ENCODE measurements at regions not wholly inside any gene's neighbourhood (a gene's known extent, or its start where the extent isn't known, plus 50 kb on each side); places are given as distances from the start of the nearest gene placed in this dataset.

DNA sequence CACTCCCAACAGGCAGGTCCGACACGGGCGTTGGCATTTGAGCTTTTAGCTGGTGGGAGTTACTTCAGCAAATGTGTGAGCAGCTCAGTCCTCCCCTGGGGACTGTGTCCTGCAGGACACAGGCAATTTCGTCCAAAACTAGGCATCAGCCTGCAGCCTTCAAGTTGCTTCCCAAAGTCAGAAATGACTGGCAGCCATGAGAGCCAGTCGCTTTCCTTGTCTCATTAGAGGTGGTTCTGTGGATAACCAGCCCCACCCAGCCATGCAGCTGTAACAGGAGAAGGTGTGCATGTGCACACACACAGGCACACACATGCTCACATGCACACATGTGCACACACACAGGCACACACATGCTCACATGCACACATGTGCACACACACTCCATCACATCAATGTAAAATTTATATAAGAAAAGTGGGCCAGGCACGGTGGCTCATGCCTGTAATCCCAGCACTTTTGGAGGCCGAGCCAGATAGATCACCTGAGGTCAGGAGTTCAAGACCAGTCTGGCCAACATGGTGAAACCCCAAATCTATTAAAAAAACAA lies 138.8 kb upstream of the TCERG1L start:
- TF ChIP-seq EZH2phosphoT487 (IDR thresholded peaks at IDR 0.05; ENCODE audit: borderline replicate concordance, low read length) (no peak), EZH2 (IDR thresholded peaks at IDR 0.05; ENCODE audit: low read length, unreplicated experiment) (no peak)
- TF ChIP-seq, protein P1, sequence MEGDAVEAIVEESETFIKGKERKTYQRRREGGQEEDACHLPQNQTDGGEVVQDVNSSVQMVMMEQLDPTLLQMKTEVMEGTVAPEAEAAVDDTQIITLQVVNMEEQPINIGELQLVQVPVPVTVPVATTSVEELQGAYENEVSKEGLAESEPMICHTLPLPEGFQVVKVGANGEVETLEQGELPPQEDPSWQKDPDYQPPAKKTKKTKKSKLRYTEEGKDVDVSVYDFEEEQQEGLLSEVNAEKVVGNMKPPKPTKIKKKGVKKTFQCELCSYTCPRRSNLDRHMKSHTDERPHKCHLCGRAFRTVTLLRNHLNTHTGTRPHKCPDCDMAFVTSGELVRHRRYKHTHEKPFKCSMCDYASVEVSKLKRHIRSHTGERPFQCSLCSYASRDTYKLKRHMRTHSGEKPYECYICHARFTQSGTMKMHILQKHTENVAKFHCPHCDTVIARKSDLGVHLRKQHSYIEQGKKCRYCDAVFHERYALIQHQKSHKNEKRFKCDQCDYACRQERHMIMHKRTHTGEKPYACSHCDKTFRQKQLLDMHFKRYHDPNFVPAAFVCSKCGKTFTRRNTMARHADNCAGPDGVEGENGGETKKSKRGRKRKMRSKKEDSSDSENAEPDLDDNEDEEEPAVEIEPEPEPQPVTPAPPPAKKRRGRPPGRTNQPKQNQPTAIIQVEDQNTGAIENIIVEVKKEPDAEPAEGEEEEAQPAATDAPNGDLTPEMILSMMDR (conservative IDR thresholded peaks at IDR 0.05; ENCODE audit: low read depth, low read length): no peak
- H3K9ac ChIP-seq (ENCODE audit: low read length): no peak overlapping the region
- no peak overlapping the region for H3K27ac ChIP-seq (ENCODE audit: low read length)
- intact Hi-C loops (cut with micrococcal nuclease): no loop called here
- no peaks in the 10 kb centered on the region for H3K9me3 ChIP-seq (ENCODE audit: low read length)
- H3K79me2 ChIP-seq (ENCODE audit: low read length): no peaks in the 10 kb centered on the region
- no peaks in the 10 kb centered on the region for H4K20me1 ChIP-seq (ENCODE audit: low read length)
- no peaks in the 10 kb centered on the region for H3K4me1 ChIP-seq (ENCODE audit: insufficient read depth, low read length)
- no peaks in the 10 kb centered on the region for H3F3A ChIP-seq (ENCODE audit: low read length, unreplicated experiment)
- no peak overlapping the region for H2AFZ ChIP-seq (ENCODE audit: low read length)
- POLR2A ChIA-PET (ENCODE audit: unreplicated experiment): no interaction called here
- no TSS peak for BruUV-seq (replicated peaks)
- DNase-seq (no peak), ATAC-seq (no peak)
- no peak overlapping the region for H3K4me3 ChIP-seq (ENCODE audit: low read length)
- H3K9me2 ChIP-seq (replicated peaks; ENCODE audit: low read length): no peaks in the 10 kb centered on the region
- peaks cover 3% of the 10 kb centered on the region; the same call in 1 of the 2 replicates for H3K27me3 ChIP-seq (ENCODE audit: low read length)
- CTCF ChIA-PET: no interaction called here
- H3K4me2 ChIP-seq (ENCODE audit: low read length): no peak overlapping the region
- no peaks in the 10 kb centered on the region for H3K36me3 ChIP-seq (ENCODE audit: low read depth, low read length)

DNA sequence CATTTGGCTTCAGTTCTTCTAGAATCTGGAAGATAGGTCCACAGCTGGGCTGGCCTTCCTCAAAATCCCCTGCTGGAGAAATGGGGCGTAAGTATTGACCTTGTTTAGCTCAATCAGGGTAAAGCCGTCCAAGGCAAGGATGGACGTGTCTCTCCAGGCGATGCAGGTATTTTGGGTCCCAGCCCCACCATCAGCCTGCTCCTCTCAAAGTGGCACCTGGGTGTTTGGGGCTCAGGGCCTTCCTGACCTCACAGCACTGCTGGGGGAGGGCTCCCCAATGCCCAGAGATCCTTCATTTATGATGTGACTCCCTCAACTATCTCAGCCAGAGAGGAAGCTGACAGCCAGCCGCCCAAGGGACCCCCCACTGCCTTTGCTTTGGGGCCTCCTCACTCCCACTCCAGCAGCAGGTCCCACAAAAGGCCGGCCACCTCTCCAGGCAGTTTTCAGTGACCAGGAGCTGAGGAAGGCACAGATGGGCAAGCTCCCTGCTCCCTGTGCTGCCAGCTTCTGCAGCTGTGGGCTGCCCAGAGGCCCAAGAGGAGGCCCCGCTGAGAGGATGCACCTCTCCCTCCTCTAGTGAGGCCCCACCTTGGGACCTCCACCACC lies 140.0 kb upstream of the TCERG1L start:
- Histone ChIP-seq H3F3A (ENCODE audit: low read length, unreplicated experiment) (no peaks in the 10 kb centered on the region), H3K9me3 (ENCODE audit: low read length) (no peaks in the 10 kb centered on the region), H3K4me3 (ENCODE audit: low read length) (no peak overlapping the region), H3K36me3 (ENCODE audit: low read depth, low read length) (no peaks in the 10 kb centered on the region), H3K4me1 (ENCODE audit: insufficient read depth, low read length) (no peaks in the 10 kb centered on the region), H3K4me2 (ENCODE audit: low read length) (no peak overlapping the region), H4K20me1 (ENCODE audit: low read length) (no peaks in the 10 kb centered on the region), H2AFZ (ENCODE audit: low read length) (no peak overlapping the region), H3K79me2 (ENCODE audit: low read length) (no peaks in the 10 kb centered on the region), H3K27me3 (ENCODE audit: low read length) (peaks cover 10% of the 10 kb centered on the region), H3K9me2 (replicated peaks; ENCODE audit: low read length) (no peaks in the 10 kb centered on the region), H3K9ac (ENCODE audit: low read length) (no peak overlapping the region), H3K27ac (ENCODE audit: low read length) (no peak overlapping the region)
- BruUV-seq (replicated peaks): no TSS peak
- peak; percentile 1 for DNase-seq
- ChIA-PET POLR2A (ENCODE audit: unreplicated experiment) (no interaction called here), CTCF (no interaction called here)
- TF ChIP-seq EZH2 (IDR thresholded peaks at IDR 0.05; ENCODE audit: low read length, unreplicated experiment) (no peak), EZH2phosphoT487 (IDR thresholded peaks at IDR 0.05; ENCODE audit: borderline replicate concordance, low read length) (no peak)
- TF ChIP-seq, protein P1 (conservative IDR thresholded peaks at IDR 0.05; ENCODE audit: low read depth, low read length): no peak
- no peak for ATAC-seq
- intact Hi-C loops (cut with micrococcal nuclease): no loop called here

DNA sequence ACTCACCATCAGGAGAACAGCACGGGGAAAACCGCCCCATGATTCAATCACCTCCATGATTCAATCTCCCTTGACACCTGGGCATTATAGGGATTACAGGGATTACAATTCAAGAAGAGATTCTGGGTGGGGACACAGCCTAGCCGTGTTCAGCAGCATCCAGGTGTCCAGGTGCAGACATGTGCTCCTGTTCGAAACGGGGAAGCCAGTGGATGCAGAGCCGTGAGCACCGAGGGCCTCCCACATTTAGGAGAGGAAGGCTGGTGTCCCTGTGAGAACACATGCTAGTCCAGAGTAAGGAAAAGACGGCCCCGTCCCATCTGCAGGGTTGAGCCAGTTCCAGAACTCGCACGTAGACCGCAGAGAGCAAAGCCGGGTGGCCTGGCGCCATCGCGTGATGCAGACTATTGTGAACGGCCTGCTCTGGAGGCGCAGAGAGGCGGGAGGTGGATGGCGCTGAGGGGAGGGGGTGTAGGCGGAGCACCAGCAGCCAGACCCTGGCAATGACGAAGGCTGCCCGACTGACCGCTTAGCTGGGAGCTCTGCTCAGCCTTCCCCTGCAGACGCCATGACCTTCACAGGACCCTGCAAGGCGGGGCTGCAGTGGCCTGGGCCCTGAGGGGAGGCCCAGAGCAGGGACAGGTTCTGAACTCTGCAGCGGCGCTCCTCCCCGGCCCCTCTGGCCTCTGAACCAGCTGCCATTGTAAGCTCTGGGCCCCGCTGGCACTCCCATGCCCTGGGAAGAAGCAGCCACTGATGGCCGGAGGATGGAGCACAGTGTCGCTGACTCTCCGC lies 141.6 kb upstream of the TCERG1L start:
- Histone ChIP-seq H3K27me3 (ENCODE audit: low read length) (peaks cover 23% of the 10 kb centered on the region), H3K4me3 (ENCODE audit: low read length) (no peak overlapping the region), H4K20me1 (ENCODE audit: low read length) (no peaks in the 10 kb centered on the region), H3K27ac (ENCODE audit: low read length) (no peak overlapping the region), H3K9me3 (ENCODE audit: low read length) (no peaks in the 10 kb centered on the region), H3K9me2 (replicated peaks; ENCODE audit: low read length) (no peaks in the 10 kb centered on the region), H2AFZ (ENCODE audit: low read length) (no peak overlapping the region), H3K36me3 (ENCODE audit: low read depth, low read length) (no peaks in the 10 kb centered on the region), H3F3A (ENCODE audit: low read length, unreplicated experiment) (no peaks in the 10 kb centered on the region), H3K9ac (ENCODE audit: low read length) (no peak overlapping the region), H3K79me2 (ENCODE audit: low read length) (no peaks in the 10 kb centered on the region), H3K4me1 (ENCODE audit: insufficient read depth, low read length) (no peaks in the 10 kb centered on the region), H3K4me2 (ENCODE audit: low read length) (no peak overlapping the region)
- ChIA-PET CTCF (no interaction called here), POLR2A (ENCODE audit: unreplicated experiment) (no interaction called here)
- no TSS peak for BruUV-seq (replicated peaks)
- DNase-seq (no peak), ATAC-seq (no peak)
- intact Hi-C loops (cut with micrococcal nuclease): no loop called here
- no peak for TF ChIP-seq EZH2phosphoT487 (IDR thresholded peaks at IDR 0.05; ENCODE audit: borderline replicate concordance, low read length)
- TF ChIP-seq, protein P1 (conservative IDR thresholded peaks at IDR 0.05; ENCODE audit: low read depth, low read length): no peak
- no peak for TF ChIP-seq EZH2 (IDR thresholded peaks at IDR 0.05; ENCODE audit: low read length, unreplicated experiment)
